Loucy (cell line): ENCODE measurements at regions not wholly inside any gene's neighbourhood (a gene's known extent, or its start where the extent isn't known, plus 50 kb on each side); places are given as distances from the start of the nearest gene placed in this dataset.

Experiments used
- CTCF ChIP-seq: fragments of 200-600 bp; sonication (generic); conservative IDR thresholded peaks from 2 replicates; pipeline ENCODE4 v1.5.1; 2014; ENCODE audit warnings: mild to moderate bottlenecking, antibody characterized with exemption, low read length
- EZH2phosphoT487 ChIP-seq: fragments of 200-600 bp; IDR thresholded peaks from 2 replicates; pipeline ENCODE4 v1.6.1; 2018; ENCODE audit warnings: antibody characterized with exemption, mild to moderate bottlenecking, moderate library complexity, borderline replicate concordance

GRCh38 chr4:13097971-13098370, 386.2 kb downstream of the RAB28 start:
- no peak for TF ChIP-seq CTCF
- TF ChIP-seq EZH2phosphoT487: no peak
